HG03196 (cell line): ENCODE measurements at regions not wholly inside any gene's neighbourhood (a gene's known extent, or its start where the extent isn't known, plus 50 kb on each side); places are given as distances from the start of the nearest gene placed in this dataset.
"Not testable (repeated sequence)": the region's sequence is repeated elsewhere in the genome, so short reads cannot be mapped to it uniquely, and the experiment has no call there.

Experiments
- ATAC-seq: cut with Tn5 transposase; IDR thresholded peaks from one replicate; pipeline ENCODE4 v1.9.1; 2021; ENCODE audit not compliant: unreplicated experiment

DNA sequence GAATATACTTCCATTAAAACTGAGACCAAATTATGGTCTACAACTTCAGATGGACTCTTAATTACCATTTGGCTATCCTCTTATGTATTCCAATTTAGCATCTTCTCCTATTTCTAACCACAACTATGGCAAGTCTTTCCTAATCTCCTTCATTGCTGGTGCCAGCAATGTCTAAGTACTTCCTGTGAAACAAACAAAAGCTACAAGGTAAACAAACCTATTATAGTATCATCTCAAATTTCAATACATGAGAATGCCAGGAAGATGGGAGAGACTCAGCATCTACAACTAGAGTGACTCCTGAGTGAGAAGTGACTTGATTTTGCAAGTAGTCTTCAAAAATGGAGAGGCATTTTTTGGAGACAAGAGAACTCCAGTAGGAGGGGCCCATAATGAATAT lies 202.9 kb upstream of the ATXN7L3B start:
- ATAC-seq, result no peak

DNA sequence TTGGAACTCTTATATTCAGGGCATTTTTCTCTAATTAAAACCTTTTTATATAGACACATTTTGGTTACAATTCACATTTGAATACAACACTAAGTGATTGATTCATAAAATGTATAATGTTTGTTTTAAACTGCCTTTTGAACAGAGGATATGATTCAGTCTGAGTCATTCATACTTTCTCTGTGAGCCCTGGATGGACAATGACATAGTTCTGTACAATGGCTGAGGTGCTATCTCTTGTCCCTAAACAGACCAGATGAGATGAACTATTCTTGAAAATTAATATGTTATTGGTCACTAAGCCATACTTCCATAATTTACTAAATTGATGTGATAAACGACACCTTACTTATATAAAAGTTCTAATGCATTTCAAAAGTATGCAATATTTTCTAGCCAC lies 199.7 kb upstream of the ATXN7L3B start:
- no peak for ATAC-seq

DNA sequence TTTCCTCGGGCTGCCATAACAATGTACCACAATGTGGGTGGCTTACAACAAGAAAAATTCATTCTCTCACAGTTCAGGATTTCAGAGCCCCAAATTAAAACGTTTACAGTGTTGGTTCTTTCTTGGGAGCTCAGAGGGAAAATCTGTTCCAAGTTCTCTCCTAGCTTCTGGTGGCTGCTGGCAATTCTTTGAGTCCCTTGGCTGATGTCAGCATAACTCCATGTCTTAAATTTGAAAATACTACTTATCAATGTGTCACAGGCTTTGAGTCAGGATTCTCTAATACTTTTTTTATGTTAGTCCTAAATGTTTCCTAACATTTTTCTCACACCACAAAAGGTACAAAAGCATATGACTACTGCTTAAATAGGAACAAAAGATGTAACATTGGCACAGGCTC lies 198.4 kb upstream of the ATXN7L3B start:
- ATAC-seq, result no peak

DNA sequence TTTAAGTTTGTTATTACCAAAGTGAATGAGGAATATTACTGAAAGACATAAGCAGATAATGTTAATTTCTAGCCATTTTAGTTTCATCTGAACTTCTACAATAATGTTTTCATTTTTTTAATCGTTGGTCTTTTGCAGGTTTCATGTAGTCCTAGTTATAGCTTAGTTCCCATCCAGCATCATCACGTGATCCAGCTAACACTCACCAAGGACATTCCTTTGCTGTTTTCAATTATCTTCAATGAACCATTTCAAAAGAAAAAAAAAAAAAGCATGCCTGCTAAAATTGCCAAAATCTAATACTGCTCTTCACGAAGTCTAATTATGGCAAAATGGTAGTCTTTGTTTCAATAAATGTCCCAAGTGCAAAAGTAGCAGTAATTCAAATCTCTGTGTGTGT lies 187.7 kb upstream of the ATXN7L3B start:
- ATAC-seq, result no peak

DNA sequence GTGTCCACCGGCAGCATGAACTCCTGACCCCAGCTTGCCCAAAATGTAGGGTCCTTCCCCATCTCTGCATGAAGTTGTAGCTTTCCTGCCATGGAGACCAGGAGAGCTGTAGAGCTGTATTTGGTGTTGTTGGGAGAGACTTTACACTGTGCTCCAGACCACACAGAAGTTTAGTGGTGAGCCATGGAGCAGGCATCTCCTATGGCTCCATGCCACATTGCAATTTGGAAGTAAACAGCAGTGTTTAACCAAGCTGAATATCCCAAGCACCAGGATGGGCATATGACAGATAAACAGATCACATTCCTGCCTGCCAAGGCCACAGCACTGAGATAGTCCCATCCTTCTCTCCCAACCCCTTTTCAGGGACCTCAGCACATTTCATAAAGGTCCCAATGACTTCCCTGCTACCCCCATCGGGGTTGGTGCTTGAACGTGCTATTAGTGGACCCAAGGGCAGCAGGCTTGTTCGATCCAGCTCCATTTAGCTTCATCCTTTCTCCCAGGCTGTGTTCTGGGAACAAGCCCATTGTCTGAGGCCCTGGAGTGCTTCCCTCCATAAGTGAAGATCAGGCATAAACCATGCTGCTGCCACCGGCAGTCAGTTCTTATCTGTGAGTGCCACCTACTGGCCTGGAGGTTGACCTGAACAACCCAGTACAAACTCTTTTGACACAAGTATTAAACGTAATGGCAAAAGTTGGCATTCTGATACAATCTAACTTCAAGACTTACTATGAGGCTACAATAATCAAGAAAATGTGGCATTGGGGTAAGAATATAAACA lies 172.3 kb upstream of the ATXN7L3B start:
- peak; percentile 83 for ATAC-seq

DNA sequence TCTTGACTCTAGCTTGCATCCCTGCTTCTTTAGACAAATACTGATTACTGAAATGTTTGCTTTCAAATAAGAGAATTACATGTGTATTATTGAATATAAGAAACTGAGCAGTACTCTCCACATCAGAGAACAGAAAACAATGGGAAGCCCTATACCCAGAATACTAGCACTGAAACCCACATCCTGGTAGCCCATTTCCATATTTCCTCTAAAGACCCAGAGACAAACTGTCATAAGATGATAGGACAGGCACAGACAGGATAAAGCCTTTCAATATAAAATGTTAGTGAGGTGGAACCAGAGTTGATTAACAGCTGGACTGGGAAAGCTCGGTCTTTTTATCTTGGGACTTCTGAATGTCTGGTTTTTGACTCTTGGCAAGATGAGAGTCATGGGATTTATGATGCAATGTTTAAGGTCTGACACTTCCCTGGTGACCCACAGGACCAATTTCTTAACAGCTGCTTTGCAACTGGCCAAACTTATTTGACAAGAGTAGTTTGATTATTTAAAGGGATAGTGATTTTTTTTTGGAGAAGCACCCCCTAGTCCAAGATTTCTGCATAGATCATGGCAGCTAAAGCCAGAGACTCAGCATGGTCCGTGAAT lies 166.9 kb upstream of the ATXN7L3B start:
- ATAC-seq, result no peak

DNA sequence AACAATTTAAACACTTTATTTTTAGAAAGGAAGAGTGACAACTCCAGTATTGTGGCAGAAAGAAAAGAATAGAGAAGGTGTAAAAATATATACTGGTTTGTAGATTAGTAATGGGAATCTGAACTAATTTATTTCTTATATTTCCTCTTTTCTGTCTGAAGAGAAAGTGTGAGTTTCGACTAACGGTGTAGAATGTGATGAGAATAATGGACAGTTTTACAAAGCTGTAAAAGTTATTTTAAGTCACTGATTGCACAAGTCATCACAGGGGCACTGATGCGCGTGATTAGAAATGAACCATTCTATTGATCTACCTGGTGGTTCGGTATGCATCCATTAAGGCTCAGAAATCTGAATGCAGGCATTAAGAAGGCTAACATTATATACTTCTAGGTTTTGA lies 158.5 kb upstream of the ATXN7L3B start:
- ATAC-seq, result no peak

DNA sequence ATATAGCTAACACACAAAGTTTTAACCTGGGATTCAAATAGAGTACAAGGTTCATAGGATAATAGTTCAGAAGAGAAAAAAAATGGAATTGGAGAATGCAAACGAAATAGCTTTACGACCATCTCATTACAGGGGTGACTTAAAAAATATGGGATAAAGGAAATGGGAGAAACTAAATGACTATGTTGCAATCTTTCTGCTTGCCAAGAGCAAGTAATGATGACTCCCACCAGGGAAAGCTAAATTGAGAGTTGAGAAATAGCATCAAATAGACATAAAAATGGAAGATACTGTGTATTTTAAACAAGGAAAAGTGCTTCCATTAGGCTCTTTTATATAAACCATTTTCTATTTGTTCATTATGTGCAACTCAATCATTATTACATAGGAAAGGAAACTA lies 155.7 kb upstream of the ATXN7L3B start:
- ATAC-seq, result no peak

DNA sequence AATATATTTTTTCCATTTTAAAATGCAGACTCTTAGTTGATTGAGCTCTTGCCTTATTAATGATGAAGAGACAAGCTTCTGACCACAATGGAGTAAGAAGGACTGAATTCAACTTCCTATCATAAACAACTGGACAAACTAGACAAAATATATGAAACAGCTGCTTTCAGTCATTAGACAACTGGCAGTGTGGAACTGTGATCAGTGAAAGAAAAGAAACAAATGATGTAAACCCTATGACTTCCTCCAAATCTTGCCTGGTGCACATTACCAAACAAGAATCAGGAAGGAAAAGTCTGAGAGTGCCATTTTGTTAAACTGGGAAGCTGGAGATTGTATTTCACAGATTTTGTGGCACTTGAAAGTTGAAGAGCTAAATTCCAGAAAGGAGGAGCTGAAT lies 154.7 kb upstream of the ATXN7L3B start:
- no peak for ATAC-seq

DNA sequence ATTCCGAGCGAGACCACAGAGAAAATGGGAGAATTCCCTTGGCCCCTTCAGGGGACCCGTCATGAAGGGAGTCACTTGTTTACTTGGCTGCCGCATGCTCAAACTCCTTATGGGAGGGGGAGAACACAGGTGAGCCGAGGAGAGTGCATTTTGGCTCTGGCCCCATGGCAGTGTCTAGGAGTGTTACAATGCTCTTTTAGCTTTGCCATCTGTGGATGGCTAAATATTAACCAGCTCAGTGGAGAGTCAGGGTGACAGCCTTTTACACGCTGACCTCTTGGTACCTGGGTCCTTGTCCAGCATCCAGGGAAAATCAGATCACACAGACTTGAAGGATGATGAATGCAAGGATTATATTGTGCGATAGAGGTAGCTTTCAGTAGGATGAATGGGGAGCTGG lies 146.4 kb upstream of the ATXN7L3B start:
- no peak for ATAC-seq

DNA sequence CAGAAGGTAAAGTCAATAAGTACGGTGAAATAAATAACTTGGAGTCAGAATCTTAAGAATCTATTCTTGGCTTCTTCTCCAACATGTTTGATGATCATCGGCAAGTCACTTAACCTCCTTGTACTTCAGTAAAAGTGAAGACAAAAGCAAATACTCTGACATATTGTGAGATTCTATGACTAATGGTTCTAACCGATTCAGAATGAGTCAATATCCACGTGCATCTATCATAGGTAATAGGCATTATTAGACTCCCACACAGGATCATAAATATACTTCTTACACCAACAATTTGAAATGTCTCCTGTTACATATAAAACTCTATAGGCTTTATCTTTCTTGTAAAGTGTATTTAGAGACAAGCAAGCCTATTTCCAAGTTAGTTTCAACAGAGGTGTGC lies 144.4 kb upstream of the ATXN7L3B start:
- no peak for ATAC-seq

DNA sequence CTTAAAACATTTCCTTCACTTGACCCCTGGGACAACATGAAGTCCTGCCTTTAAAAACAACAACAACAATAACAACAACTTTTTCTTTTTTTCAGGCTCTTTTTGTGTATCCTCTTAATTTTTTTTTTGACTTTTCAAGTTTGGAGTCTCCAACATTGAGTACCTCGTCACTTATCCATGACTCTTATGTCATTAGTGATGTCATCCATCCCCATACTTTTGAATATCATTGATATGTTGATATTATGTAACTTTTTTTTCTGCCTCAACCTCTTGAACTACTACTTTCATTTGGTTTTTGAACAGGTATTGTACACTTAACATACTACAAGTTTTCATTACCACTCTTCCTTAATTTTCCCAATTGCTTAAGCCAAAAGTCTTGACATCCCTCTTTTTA lies 143.0 kb upstream of the ATXN7L3B start:
- ATAC-seq, result no peak

DNA sequence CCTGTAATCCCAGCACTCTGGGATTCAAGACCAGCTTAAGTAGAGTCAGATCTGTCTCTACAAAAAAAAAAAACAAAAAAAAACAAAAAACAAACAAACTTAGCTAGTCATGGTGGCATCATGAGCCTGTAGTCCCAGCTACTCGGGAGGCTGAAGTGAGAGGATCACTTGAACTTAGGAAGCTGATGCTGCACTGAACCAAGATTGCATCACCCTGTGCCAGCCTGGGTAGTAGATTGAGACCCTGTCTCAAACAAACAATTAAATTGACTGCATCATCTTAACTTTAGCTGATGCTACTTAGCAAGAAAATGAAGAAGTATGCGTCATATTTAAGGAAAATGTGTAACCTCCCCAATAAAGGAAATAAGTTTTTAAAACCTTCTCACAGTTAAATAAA lies 136.6 kb upstream of the ATXN7L3B start:
- no peak for ATAC-seq

DNA sequence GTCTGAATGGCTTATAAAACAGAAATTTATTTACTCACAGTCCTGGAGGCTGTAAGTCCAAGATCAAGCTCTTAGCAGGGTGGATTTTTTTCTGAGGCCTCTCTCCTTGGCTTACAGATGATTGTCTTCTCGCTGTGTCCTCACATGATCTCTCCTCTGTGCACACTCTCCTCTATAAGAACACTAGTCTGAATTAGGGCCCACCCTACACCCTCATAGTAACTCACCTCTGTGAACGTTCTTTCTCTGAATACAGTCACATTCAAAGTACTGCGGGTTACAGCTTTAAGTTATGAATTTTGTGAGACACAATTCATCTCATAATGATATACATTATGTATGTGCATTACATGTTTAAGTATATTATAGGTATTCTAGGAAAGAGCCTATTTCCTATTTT lies 135.7 kb upstream of the ATXN7L3B start:
- no peak for ATAC-seq

DNA sequence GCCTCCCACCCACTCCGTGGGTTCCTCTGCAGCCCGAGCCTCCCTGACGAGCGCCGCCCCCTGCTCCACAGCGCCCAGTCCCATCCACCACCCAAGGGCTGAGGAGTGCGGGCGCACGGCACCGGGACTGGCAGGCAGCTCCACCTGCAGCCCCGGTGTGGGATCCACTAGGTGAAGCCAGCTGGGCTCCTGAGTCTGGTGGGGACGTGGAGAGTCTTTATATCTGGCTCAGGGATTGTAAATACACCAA lies 134.5 kb upstream of the ATXN7L3B start:
- not testable (repeated sequence) for ATAC-seq

DNA sequence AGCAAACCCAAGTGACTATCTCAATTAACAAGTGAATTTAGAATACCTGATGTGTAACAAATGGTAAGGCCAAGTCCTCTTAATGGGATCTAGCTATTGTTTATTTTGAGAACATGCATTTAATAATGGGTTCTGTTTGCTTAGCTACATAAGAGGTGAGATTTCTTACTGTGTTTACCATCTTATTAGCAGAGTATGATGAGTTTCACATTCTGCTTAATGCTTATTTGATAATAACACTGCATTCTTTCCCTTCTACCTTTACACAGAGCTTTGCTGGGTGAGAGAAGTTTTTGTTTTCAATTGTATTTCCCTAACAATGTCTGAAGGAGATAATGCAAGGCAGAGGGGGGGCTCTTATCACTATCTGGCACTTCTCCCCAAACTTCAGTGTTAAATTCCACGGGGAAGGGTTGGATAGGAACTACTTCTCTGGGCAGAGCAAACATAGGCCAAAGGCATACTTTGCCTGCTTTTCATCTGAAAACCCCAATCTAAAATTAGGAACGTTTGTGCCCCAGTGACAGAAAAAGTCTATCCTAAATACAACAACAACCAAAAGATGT lies 129.0 kb upstream of the ATXN7L3B start:
- ATAC-seq, result no peak

DNA sequence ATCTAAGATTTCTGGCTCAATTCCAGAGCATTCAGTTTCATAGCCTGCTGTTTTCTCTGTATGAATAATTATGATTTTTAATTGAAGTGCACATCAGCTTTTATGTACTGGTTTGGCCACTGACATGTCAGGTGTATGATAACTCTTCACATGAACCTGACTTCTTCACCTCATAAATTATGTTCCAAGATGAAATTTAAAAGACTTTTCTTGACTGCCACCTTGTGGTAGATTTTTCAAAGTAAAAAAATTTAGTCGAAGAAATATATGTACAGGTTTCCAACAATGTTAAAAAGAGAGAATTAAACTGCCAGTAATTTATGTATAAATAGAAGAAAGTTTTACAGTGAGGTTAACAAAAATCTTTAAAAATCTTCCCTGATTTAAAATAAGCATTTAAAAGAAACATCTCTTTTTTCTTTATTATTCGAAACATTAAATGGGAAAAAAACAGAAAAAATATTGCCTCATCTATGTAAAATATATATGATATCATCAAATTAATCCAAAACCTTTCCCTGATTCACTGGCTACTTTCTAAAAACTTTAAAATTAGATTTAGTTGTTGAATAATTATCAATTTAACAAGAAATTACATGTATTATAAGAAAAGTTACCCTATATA lies 124.9 kb upstream of the ATXN7L3B start:
- no peak for ATAC-seq

DNA sequence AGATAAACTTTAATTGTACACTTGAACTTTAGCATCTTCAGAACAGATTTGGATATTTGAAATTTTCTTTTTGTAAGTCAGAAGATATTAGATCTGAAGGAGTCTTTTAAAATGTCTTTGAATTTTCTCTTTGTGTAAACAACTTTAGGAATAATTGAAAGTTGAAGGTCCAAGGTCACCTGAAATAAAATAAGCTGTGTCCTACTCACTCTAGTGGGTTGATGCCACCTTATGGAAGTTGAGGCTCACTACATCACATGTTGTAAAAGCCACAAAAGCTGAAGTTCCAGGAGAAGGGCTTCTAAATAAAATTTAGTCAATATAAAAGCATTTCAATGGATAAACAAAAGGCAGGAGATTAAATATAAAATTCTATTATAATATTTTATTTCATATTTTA lies 122.0 kb upstream of the ATXN7L3B start:
- no peak for ATAC-seq

DNA sequence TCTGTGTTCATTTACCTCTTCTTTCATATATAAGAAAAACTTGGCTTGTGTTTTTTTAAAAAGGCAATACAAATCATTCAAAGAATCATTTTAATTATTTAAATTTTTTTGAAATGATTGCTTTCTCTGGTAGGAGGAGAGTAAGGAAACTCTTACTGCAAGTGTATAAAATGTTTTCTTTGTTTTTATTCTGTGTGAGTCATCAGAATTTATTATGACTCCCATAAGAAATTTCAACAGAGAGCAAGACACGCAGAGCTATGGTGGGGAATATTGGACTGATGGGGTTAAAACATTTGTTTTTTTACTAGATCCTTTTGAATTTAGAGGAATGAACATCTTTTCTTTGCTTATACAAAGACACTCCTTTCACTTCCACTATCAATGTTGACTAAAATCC lies 119.1 kb upstream of the ATXN7L3B start:
- ATAC-seq, result no peak

DNA sequence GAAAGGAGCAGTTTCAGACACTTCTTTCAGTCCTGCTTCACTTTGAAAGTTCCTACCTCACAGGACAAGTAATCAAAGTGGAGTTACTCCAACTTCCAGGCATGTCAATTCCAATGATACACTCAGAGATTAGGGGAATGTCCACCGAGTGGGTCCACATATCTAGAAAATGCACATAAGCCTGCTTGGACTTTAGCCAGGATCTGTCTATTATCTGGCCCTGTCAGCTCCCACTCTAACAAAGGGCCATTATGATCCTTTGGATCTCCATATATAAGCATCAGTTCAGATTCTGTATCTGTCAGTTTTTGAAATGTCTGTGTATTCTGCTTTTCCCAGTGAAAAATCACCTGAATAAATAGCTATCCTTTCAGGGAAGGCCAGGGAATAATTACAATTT lies 112.9 kb upstream of the ATXN7L3B start:
- no peak for ATAC-seq

DNA sequence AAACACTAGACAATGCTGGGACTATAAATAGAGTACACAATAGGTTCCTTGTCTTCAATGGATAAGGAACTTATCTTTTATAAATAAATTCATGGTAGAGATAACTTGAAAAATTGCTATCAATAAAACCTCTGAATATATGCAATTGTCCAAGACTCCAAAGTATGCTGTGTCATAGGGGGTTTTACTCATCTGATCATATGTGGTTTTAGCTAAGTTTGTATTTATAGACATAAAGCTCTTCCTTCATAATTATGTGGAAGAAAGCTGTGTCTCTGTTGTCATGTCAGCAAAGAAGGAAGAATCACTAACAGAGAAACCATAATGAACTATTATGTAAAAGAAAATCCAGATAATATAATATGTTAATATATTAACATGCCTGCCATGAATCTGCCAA lies 111.5 kb upstream of the ATXN7L3B start:
- ATAC-seq, result no peak

DNA sequence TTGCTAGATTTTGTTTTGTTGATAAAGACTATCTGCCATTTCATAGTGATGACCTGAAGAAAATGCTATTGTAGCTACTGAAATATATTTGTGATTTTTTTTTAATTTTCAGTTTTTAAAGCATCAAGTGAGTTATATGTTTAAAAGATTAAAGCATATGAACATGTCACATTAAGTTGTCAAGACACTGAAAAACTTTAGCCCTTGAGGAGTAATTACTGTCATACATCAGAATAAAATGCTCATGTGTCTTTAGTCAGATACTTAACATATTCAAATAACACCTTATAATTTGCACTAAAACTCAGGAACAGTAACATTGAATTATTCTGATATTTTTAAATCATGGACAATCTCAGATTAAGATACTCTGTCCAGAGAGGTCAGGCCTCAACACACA lies 108.1 kb upstream of the ATXN7L3B start:
- ATAC-seq, result no peak

DNA sequence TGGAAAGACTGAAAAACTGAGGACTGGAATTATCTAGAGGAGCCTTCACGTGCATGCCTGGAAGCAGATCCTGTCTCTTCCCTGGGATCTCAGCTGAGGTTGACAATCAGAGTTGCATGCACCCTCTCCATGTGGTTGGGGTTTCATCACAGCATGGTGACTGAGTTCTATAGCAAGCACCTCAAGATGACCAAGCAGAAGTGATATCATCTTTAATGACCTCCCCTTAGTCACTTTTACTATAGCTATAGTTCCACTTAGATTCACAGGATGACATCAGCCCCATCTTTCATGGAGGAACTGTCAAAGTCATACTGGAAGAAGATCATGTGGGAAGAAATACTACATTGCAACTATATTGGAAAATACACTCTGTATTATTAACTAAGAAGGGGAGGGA lies 105.8 kb upstream of the ATXN7L3B start:
- ATAC-seq, result no peak
